HepG2 (cell line): ENCODE measurements at regions not wholly inside any gene's neighbourhood (a gene's known extent, or its start where the extent isn't known, plus 50 kb on each side); places are given as distances from the start of the nearest gene placed in this dataset.

ENCODE experiments used
- ATAC-seq: fragments of 200-7000 bp; cut with Tn5 transposase; 3 replicates; pipeline ENCODE4 v1.9.1; 2020; ENCODE audit warnings: mild to moderate bottlenecking, moderate library complexity
- BruUV-seq: library from RNA; stranded (reverse); fragments of 400-500 nt; replicated peaks from 2 replicates; lab custom pipeline; 2021; lab: Mats Ljungman, UMichigan
- CTCF ChIA-PET: fragments of 300-600 bp; formaldehyde crosslinking; extraction: SDS; loops from one replicate; lab custom pipeline; 2021; ENCODE audit warnings: low total read pairs, inconsistent platforms, low intra/inter-chr PET ratio; lab: Yijun Ruan, JAX
- POLR2A ChIA-PET: fragments of 350-600 bp; sonication (Branson Sonifier 250); formaldehyde crosslinking; loops from one replicate; lab custom pipeline; 2020; ENCODE audit warnings: antibody characterized with exemption, inconsistent platforms; lab: Yijun Ruan, JAX
- DNase-seq: peaks from one replicate; pipeline ENCODE4 v3.0.0-alpha.2; 2015; ENCODE audit warnings: low spot score
- FAIRE-seq: peaks from 3 replicates; lab custom pipeline; 2011; peaks lifted over from hg19 to GRCh38; lab: Jason Lieb, UNC
- H2AFZ ChIP-seq: one replicate; pipeline ENCODE4 v1.6.1; 2011; ENCODE audit warnings: low read length, inconsistent platforms
- H3K27ac ChIP-seq: fragments of 300-600 bp; 3 replicates; pipeline ENCODE4 v1.8.0; 2011; ENCODE audit warnings: mixed run types, mild to moderate bottlenecking, mixed read lengths, low read length, inconsistent platforms; ENCODE audit not compliant: insufficient read depth; ENCODE audit errors: extremely low read length
- H3K27me3 ChIP-seq, 2 experiments: fragments of 200-600 bp in 1 of 2; 2 replicates in 1 of 2; 3 replicates in 1 of 2; pipeline versions ENCODE4 v1.6.0 to v1.8.0; 2011; ENCODE audit warnings: low read length in 2 of 2, mild to moderate bottlenecking in 2 of 2, moderate library complexity in 2 of 2, inconsistent platforms in 1 of 2; ENCODE audit not compliant: insufficient read depth in 2 of 2, control insufficient read depth in 1 of 2
- H3K36me3 ChIP-seq, 2 experiments: fragments of 200-600 bp in 1 of 2; replicated peaks in 1 of 2; 2 replicates in 1 of 2; 3 replicates in 1 of 2; pipeline versions ENCODE4 v1.5.1 to v1.8.0; 2011; ENCODE audit warnings: low read length in 2 of 2, inconsistent platforms in 1 of 2; ENCODE audit not compliant: insufficient read depth in 2 of 2, control insufficient read depth in 1 of 2
- H3K4me1 ChIP-seq: 2 replicates; pipeline ENCODE4 v1.5.1; 2012; ENCODE audit warnings: low read length, inconsistent platforms; ENCODE audit not compliant: insufficient read depth
- H3K4me2 ChIP-seq: 2 replicates; pipeline ENCODE4 v1.6.0; 2011; ENCODE audit warnings: low read depth, low read length, inconsistent platforms
- H3K4me3 ChIP-seq, 3 experiments: fragments of 200-600 bp in 1 of 3; sonication (generic), shearing (Covaris generic) in 1 of 3; replicated peaks in 1 of 3; 2 replicates each; pipeline ENCODE4 v1.5.1; 2011 to 2016; ENCODE audit warnings: low read length in 3 of 3, inconsistent platforms in 2 of 3, low read depth in 2 of 3, mild to moderate bottlenecking in 2 of 3, control low read depth in 1 of 3, mixed read lengths in 1 of 3; ENCODE audit not compliant: insufficient read depth in 1 of 3
- H3K79me2 ChIP-seq: one replicate; pipeline ENCODE4 v1.6.1; 2011; ENCODE audit warnings: low read length, inconsistent platforms; ENCODE audit not compliant: insufficient read depth
- H3K9ac ChIP-seq: 2 replicates; pipeline ENCODE4 v1.6.0; 2011; ENCODE audit warnings: mild to moderate bottlenecking, low read depth, low read length, inconsistent platforms; ENCODE audit not compliant: insufficient read depth
- H3K9me3 ChIP-seq: 2 replicates; pipeline ENCODE4 v1.5.1; 2012; ENCODE audit warnings: mild to moderate bottlenecking, low read length
- H4K20me1 ChIP-seq: 2 replicates; pipeline ENCODE4 v1.6.0; 2011; ENCODE audit warnings: inconsistent platforms, mild to moderate bottlenecking, low read length, moderate library complexity; ENCODE audit not compliant: insufficient read depth
- ASH2L ChIP-seq: fragments of 300-600, 200-600 bp; sonication (generic); IDR thresholded peaks from 2 replicates; pipeline ENCODE4 v1.7.0; 2017; ENCODE audit warnings: low read depth, mild to moderate bottlenecking, moderate library complexity, mixed read lengths, low read length; ENCODE audit not compliant: insufficient read length
- FOXA1 ChIP-seq, 2 experiments: fragments of 450-650 bp in 1 of 2; sonication (generic) in 1 of 2; formaldehyde crosslinking in 1 of 2; IDR thresholded peaks; 2 replicates each; pipeline versions ENCODE4 v1.4.0 to v1.6.1; 2016 to 2020; ENCODE audit warnings: missing genetic modification reagents in 1 of 2
- IRF2 ChIP-seq: IDR thresholded peaks from 2 replicates; pipeline ENCODE4 v1.6.1; 2018; ENCODE audit warnings: missing genetic modification reagents, missing compliant biosample characterization
- KLF13 ChIP-seq: sonication (generic); formaldehyde crosslinking; IDR thresholded peaks from 2 replicates; pipeline ENCODE4 v1.4.0; 2020; ENCODE audit warnings: mild to moderate bottlenecking, missing genetic modification reagents
- NR2F6 ChIP-seq, 2 experiments: IDR thresholded peaks; 2 replicates each; pipeline ENCODE4 v1.6.1; 2016; ENCODE audit warnings: antibody characterized with exemption in 1 of 2, mild to moderate bottlenecking in 1 of 2
- PCBP2 ChIP-seq: fragments of 200-400 bp; formaldehyde crosslinking; optimal IDR thresholded peaks from 2 replicates; pipeline ENCODE3; 2018; ENCODE audit warnings: low read length, low read depth; ENCODE audit not compliant: poor library complexity, severe bottlenecking
- SMAD3 ChIP-seq: sonication (generic); formaldehyde crosslinking; IDR thresholded peaks from 2 replicates; pipeline ENCODE4 v1.4.0; 2020; ENCODE audit warnings: missing genetic modification reagents
- SSRP1 ChIP-seq: IDR thresholded peaks from 2 replicates; pipeline ENCODE4 v1.6.1; 2016; ENCODE audit warnings: control low read depth
- ZBTB3 ChIP-seq: sonication (generic); formaldehyde crosslinking; IDR thresholded peaks from 2 replicates; pipeline ENCODE4 v1.4.0; 2020; ENCODE audit warnings: low read depth, mild to moderate bottlenecking, moderate library complexity, missing genetic modification reagents, borderline replicate concordance
- ZBTB37 ChIP-seq: sonication (generic); formaldehyde crosslinking; IDR thresholded peaks from 2 replicates; pipeline ENCODE4 v1.4.0; 2020; ENCODE audit warnings: mild to moderate bottlenecking, missing genetic modification reagents
- ZNF18 ChIP-seq: sonication (generic); formaldehyde crosslinking; IDR thresholded peaks from 2 replicates; pipeline ENCODE4 v1.8.0; 2022; ENCODE audit warnings: mild to moderate bottlenecking, missing genetic modification reagents; ENCODE audit not compliant: insufficient replicate concordance
- ZNF33A ChIP-seq: sonication (generic); formaldehyde crosslinking; IDR thresholded peaks from 2 replicates; pipeline ENCODE4 v1.5.1; 2020; ENCODE audit warnings: missing genetic modification reagents, mild to moderate bottlenecking, moderate library complexity, borderline replicate concordance
- WGBS: methylation state at CpG from one replicate; pipeline ENCODE4 v1.1.6; 2017; ENCODE audit warnings: low lambda C conversion rate; 5-methylcytosine and 5-hydroxymethylcytosine counted together
- in situ Hi-C: cut with HindIII; loops from 2 replicates; pipeline ENCODE4 v1.10.0; 2017; ENCODE audit warnings: low pct_unique_long_range_greater_than_20kb; ENCODE audit not compliant: extremely low pct_ligation_motif_present
- intact Hi-C: fragments of 100-400 bp; cut with micrococcal nuclease; formaldehyde crosslinking; loops from one replicate; pipeline ENCODE4 v1.10.0; 2022; ENCODE audit not compliant: unreplicated experiment
- TF ChIP-seq, protein P1 (sequence below): sonication (generic); formaldehyde crosslinking; IDR thresholded peaks from 2 replicates; pipeline ENCODE4 v1.4.0; 2020; ENCODE audit warnings: missing genetic modification reagents, mild to moderate bottlenecking, borderline replicate concordance

DNA sequence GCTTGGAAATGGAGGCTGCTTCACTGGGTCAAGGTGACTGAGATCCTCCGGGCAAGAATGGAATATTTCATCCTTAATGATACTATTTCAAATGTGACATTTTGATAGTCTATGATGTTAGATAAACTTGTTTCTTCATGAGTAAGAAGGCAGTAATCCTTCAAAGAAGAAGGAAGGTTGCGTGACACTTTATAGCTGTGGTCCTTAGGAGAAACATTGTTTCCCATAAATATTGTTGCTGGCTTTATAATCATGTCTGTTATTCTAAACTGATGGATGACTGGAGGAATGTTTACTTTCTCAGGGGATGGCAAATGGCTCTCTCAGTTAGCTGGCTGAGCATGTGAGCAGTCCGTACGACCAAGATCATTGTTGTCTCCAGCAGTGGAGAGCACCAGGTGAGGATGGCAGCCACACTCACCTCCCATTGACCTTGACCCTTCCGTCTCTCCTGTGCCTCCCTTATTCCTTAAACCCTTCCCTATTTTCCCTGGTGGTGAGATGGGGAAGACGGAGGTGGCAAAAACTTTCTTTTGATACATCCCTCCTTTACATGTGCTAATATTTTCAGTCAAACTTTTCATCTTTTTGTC is 171.2 kb upstream of the OLIG3 start:
- H4K20me1 ChIP-seq: no peaks in the 10 kb centered on the region
- no peak overlapping the region for H3K27ac ChIP-seq
- WGBS: 24% methylated on average over 6 of the region's 6 CpGs
- H2AFZ ChIP-seq: no peak overlapping the region
- DNase-seq: no peak
- peaks cover 16% of the 10 kb centered on the region for H3K4me1 ChIP-seq
- in situ Hi-C loops: no loop called here
- intact Hi-C loops: no loop called here
- peaks cover 0 to 2% of the 10 kb centered on the region in 2 experiments; a peak in 2 of 5 replicates for H3K27me3 ChIP-seq
- no peaks in the 10 kb centered on the region for H3K79me2 ChIP-seq
- H3K4me3 ChIP-seq: no peak overlapping the region
- no peak overlapping the region for H3K4me2 ChIP-seq
- ChIA-PET POLR2A (no interaction called here), CTCF (no interaction called here)
- H3K36me3 ChIP-seq: no peaks in the 10 kb centered on the region
- TF ChIP-seq ZNF33A (CRISPR knock-in tag) (no peak), ZBTB3 (CRISPR knock-in tag) (no peak), SMAD3 (CRISPR knock-in tag) (no peak), ZBTB37 (CRISPR knock-in tag) (no peak), IRF2 (CRISPR knock-in tag) (no peak), KLF13 (CRISPR knock-in tag) (no peak), NR2F6 (IDR thresholded peaks at IDR 0.05) (no peak), NR2F6 (CRISPR knock-in tag; IDR thresholded peaks at IDR 0.05) (no peak), ZNF18 (no peak), PCBP2 (no peak), SSRP1 (CRISPR knock-in tag) (no peak), FOXA1 (IDR thresholded peaks at IDR 0.05) (no peak), FOXA1 (CRISPR knock-in tag; IDR thresholded peaks at IDR 0.05) (no peak), ASH2L (no peak)
- TF ChIP-seq, protein P1, sequence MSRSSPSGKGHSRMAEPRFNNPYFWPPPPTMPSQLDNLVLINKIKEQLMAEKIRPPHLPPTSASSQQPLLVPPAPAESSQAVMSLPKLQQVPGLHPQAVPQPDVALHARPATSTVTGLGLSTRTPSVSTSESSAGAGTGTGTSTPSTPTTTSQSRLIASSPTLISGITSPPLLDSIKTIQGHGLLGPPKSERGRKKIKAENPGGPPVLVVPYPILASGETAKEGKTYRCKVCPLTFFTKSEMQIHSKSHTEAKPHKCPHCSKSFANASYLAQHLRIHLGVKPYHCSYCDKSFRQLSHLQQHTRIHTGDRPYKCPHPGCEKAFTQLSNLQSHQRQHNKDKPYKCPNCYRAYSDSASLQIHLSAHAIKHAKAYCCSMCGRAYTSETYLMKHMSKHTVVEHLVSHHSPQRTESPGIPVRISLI: no peak
- ATAC-seq: no peak
- BruUV-seq: no TSS peak
- H3K9ac ChIP-seq: no peak overlapping the region
- FAIRE-seq: no peak
- no peaks in the 10 kb centered on the region for H3K9me3 ChIP-seq
